C4-2B (cell line): ENCODE measurements at regions not wholly inside any gene's neighbourhood (a gene's known extent, or its start where the extent isn't known, plus 50 kb on each side); places are given as distances from the start of the nearest gene placed in this dataset.

Experiments
- CTCF ChIP-seq: fragments of 450-650 bp; conservative IDR thresholded peaks from 2 replicates; pipeline ENCODE4 v1.5.1; 2017; ENCODE audit warnings: mild to moderate bottlenecking
- ZFX ChIP-seq: fragments of 450-650 bp; IDR thresholded peaks from 2 replicates; pipeline ENCODE4 v1.6.1; 2017

- TF ChIP-seq CTCF (no peak), ZFX (no peak)
These were observed 377.0 kb upstream of the ATP2B1 start for GRCh38 chr12:90085494-90086274.
